ENCODE measurements at regions not wholly inside any gene's neighbourhood (a gene's known extent, or its start where the extent isn't known, plus 50 kb on each side); places are given as distances from the start of the nearest gene placed in this dataset.

DNA sequence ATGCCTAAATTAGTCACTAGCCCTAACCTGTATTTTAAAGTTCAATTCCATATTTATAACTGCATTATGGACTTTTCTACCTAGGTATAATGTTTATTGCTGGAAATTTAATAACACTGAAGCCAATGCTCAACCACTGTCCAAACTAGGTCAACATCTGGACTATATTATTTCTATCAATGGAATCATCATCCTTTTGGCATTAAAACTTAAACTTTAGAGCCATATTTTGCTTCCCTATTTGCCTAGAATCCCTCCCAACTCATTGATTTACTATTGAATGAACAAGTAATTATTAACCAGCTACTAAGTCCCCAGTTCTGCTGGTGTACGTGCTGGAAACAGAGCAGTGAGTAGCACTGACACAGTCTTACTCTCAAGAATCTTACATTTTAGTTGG lies 291.7 kb upstream of the SPTLC3 start:
- TF ChIP-seq, protein P1, sequence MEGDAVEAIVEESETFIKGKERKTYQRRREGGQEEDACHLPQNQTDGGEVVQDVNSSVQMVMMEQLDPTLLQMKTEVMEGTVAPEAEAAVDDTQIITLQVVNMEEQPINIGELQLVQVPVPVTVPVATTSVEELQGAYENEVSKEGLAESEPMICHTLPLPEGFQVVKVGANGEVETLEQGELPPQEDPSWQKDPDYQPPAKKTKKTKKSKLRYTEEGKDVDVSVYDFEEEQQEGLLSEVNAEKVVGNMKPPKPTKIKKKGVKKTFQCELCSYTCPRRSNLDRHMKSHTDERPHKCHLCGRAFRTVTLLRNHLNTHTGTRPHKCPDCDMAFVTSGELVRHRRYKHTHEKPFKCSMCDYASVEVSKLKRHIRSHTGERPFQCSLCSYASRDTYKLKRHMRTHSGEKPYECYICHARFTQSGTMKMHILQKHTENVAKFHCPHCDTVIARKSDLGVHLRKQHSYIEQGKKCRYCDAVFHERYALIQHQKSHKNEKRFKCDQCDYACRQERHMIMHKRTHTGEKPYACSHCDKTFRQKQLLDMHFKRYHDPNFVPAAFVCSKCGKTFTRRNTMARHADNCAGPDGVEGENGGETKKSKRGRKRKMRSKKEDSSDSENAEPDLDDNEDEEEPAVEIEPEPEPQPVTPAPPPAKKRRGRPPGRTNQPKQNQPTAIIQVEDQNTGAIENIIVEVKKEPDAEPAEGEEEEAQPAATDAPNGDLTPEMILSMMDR (conservative IDR thresholded peaks at IDR 0.05) = no peak
- no peak overlapping the region for H3K4me3 Mint-ChIP-seq
- no peaks in the 10 kb centered on the region for H3K36me3 Mint-ChIP-seq
- H3K9me3 Mint-ChIP-seq = no peaks in the 10 kb centered on the region
- peaks cover 32% of the 10 kb centered on the region for H3K27me3 Mint-ChIP-seq
- DNase-seq (ENCODE audit: extremely low spot score, unreplicated experiment) = no peak
- no peak overlapping the region for H3K27ac Mint-ChIP-seq
- H3K4me1 Mint-ChIP-seq (ENCODE audit: unreplicated experiment) = no peaks in the 10 kb centered on the region

DNA sequence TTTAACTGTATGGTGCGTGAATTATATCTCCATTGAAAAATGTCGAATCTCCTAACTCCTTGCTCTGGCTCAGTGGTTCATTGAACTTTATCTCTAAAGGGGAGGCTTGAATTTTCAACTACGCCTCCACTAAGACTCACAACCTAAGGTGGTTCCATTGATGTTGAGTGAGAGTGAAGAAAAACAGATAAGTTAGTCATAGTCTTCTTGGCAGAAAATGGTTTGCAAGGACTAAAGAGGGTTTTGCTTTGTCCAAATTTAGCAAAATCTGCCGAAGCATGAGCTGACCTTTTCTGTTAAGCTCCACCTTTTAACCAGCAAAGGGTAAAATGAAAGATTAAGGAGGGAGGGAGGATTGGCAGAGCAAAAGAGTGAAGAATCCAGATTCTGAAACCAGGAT lies 290.2 kb upstream of the SPTLC3 start:
- no peak for DNase-seq (ENCODE audit: extremely low spot score, unreplicated experiment)
- H3K9me3 Mint-ChIP-seq = no peaks in the 10 kb centered on the region
- no peaks in the 10 kb centered on the region for H3K36me3 Mint-ChIP-seq
- peaks cover 31% of the 10 kb centered on the region for H3K27me3 Mint-ChIP-seq
- no peak overlapping the region for H3K4me3 Mint-ChIP-seq
- H3K27ac Mint-ChIP-seq = no peak overlapping the region
- H3K4me1 Mint-ChIP-seq (ENCODE audit: unreplicated experiment) = no peaks in the 10 kb centered on the region
- TF ChIP-seq, protein P1 (conservative IDR thresholded peaks at IDR 0.05) = no peak

DNA sequence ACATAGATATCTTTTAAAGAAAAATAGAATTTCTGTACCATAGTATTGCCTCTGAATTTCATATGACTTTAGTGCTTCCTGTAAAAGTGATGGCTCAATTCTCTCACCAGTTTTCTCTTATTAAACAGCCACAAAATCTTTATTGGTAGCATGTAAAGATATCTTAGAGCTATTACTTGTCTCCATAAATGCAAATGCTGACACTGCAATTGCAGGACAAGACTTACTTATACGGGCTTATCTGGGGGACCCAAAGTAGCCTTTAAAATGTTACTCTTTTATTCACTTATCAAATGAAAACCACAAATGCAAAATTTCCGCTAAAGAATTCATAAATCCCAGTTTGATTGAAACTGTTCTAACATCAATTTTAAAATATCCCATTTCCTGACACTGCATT lies 287.1 kb upstream of the SPTLC3 start:
- no peak for DNase-seq (ENCODE audit: extremely low spot score, unreplicated experiment)
- Mint-ChIP-seq H3K27me3 (peaks cover 14% of the 10 kb centered on the region), H3K9me3 (no peaks in the 10 kb centered on the region), H3K4me1 (ENCODE audit: unreplicated experiment) (no peaks in the 10 kb centered on the region), H3K27ac (no peak overlapping the region), H3K36me3 (no peaks in the 10 kb centered on the region), H3K4me3 (no peak overlapping the region)
- TF ChIP-seq, protein P1 (conservative IDR thresholded peaks at IDR 0.05) = no peak

DNA sequence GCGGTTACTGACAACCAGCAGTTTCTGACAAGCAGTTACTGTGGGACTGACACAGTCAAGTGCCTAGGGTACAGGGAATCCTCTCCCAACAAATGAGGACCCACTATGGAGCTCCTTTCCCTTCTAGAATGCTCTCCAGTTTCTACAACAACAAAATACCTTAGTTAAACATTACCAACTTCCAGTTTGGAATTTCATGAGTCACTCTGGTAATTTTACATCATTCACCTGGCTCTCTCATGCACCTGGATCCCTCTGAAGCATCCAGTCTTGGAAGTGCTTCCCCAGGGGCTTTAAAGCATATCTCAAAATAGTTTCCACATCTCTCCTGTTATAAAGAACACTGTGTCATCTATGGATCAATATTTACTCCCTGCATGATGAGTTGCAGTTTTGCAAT lies 286.7 kb upstream of the SPTLC3 start:
- H3K9me3 Mint-ChIP-seq = no peaks in the 10 kb centered on the region
- peaks cover 14% of the 10 kb centered on the region for H3K27me3 Mint-ChIP-seq
- H3K36me3 Mint-ChIP-seq = no peaks in the 10 kb centered on the region
- no peak for DNase-seq (ENCODE audit: extremely low spot score, unreplicated experiment)
- no peaks in the 10 kb centered on the region for H3K4me1 Mint-ChIP-seq (ENCODE audit: unreplicated experiment)
- no peak overlapping the region for H3K4me3 Mint-ChIP-seq
- TF ChIP-seq, protein P1 (conservative IDR thresholded peaks at IDR 0.05) = no peak
- no peak overlapping the region for H3K27ac Mint-ChIP-seq

DNA sequence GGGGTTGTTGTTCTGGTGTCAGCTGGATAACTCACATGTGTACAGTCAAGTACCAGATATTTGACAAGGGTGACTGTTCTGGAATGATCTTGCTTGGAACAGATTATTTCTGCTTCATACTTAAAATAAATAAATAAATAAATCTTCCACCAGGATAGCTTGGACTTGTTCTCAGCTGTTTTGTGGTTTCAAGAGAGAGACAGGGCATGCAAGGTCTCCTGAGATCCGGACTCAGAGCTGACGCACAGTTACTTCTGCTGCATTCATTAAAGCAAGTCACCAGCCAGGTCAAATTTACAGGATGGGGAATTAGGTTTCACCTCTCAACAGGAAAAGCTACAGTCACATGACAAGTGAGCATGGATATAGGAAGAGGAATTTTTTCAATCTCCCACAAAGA lies 285.0 kb upstream of the SPTLC3 start:
- no peaks in the 10 kb centered on the region for H3K9me3 Mint-ChIP-seq
- peaks cover 9% of the 10 kb centered on the region for H3K27me3 Mint-ChIP-seq
- H3K36me3 Mint-ChIP-seq = no peaks in the 10 kb centered on the region

More for the DNA sequence above, 285.0 kb upstream of the SPTLC3 start:
- Mint-ChIP-seq H3K27ac (no peak overlapping the region), H3K4me3 (no peak overlapping the region), H3K4me1 (ENCODE audit: unreplicated experiment) (no peaks in the 10 kb centered on the region)
- TF ChIP-seq, protein P1 (conservative IDR thresholded peaks at IDR 0.05) = no peak
- no peak for DNase-seq (ENCODE audit: extremely low spot score, unreplicated experiment)

All from type B pancreatic cell (in vitro differentiated cells).